Head of caudate nucleus (tissue), 42 donors: ENCODE measurements at regions not wholly inside any gene's neighbourhood (a gene's known extent, or its start where the extent isn't known, plus 50 kb on each side); places are given as distances from the start of the nearest gene placed in this dataset.
"Not testable (repeated sequence)": the region's sequence is repeated elsewhere in the genome, so short reads cannot be mapped to it uniquely, and the experiment has no call there.

Source experiments
- DNase-seq, 42 donors: peaks; one replicate each; pipeline versions ENCODE4 v3.0.0 to v3.0.0-alpha.2; 2020 to 2021; ENCODE audit warnings: mixed read lengths in 7 of 42
- intact Hi-C: fragments of 100-400 bp; cut with DNase I; formaldehyde crosslinking; loops from one replicate; pipeline ENCODE4 v1.15.0; 2022

- intact Hi-C loops = no loop called here
- no peak for DNase-seq
Observed at GRCh38 chr5:25488119-25488518, 843.3 kb upstream of the CDH10 start.

- DNase-seq = no peak
- intact Hi-C loops = no loop called here
Observed at GRCh38 chr5:25484391-25484790, 839.6 kb upstream of the CDH10 start.

GRCh38 chr5:25481463-25481862 is 836.7 kb upstream of the CDH10 start:
- no peak for DNase-seq
- intact Hi-C loops = no loop called here

- intact Hi-C loops = no loop called here
- DNase-seq = no peak
Observed at GRCh38 chr5:25459082-25459481, 814.3 kb upstream of the CDH10 start.

- intact Hi-C loops = no loop called here
- DNase-seq = no peak
Observed at GRCh38 chr5:25458628-25459027, 813.9 kb upstream of the CDH10 start.

- intact Hi-C loops = no loop called here
- no peak for DNase-seq
Observed at GRCh38 chr5:25453500-25453899, 808.7 kb upstream of the CDH10 start.

GRCh38 chr5:25451294-25451693 is 806.5 kb upstream of the CDH10 start:
- intact Hi-C loops = no loop called here
- no peak for DNase-seq

GRCh38 chr5:25448646-25449045 is 803.9 kb upstream of the CDH10 start:
- intact Hi-C loops = no loop called here
- DNase-seq = no peak

- DNase-seq = no peak
- intact Hi-C loops = no loop called here
Observed at GRCh38 chr5:25448190-25448621, 803.4 kb upstream of the CDH10 start.

- DNase-seq, intact Hi-C loops: not testable (repeated sequence)
Observed at GRCh38 chr5:25446061-25446420, 801.3 kb upstream of the CDH10 start.

GRCh38 chr5:25445381-25446060 is 800.7 kb upstream of the CDH10 start:
- intact Hi-C loops, DNase-seq: not testable (repeated sequence)

- DNase-seq = no peak
- intact Hi-C loops = no loop called here
Observed at GRCh38 chr5:25444697-25445096, 799.9 kb upstream of the CDH10 start.

- no peak for DNase-seq
- intact Hi-C loops = no loop called here
Observed at GRCh38 chr5:25441810-25442209, 797.0 kb upstream of the CDH10 start.

- intact Hi-C loops = no loop called here
- DNase-seq = no peak
Observed at GRCh38 chr5:25439025-25439424, 794.2 kb upstream of the CDH10 start.

GRCh38 chr5:25438375-25438774 is 793.6 kb upstream of the CDH10 start:
- intact Hi-C loops, DNase-seq: not testable (repeated sequence)

GRCh38 chr5:25436452-25436851 is 791.7 kb upstream of the CDH10 start:
- intact Hi-C loops = no loop called here
- no peak for DNase-seq

GRCh38 chr5:25435882-25436281 is 791.1 kb upstream of the CDH10 start:
- intact Hi-C loops = no loop called here
- DNase-seq = no peak

GRCh38 chr5:25427240-25427639 is 782.5 kb upstream of the CDH10 start:
- intact Hi-C loops = no loop called here
- DNase-seq = no peak

- intact Hi-C loops = no loop called here
- DNase-seq = no peak
Observed at GRCh38 chr5:25423271-25423670, 778.5 kb upstream of the CDH10 start.

GRCh38 chr5:25419684-25420083 is 774.9 kb upstream of the CDH10 start:
- no peak for DNase-seq
- intact Hi-C loops = no loop called here

- intact Hi-C loops = no loop called here
- no peak for DNase-seq
Observed at GRCh38 chr5:25418978-25419377, 774.2 kb upstream of the CDH10 start.
